Mucosa of descending colon (tissue), 3 donors: ENCODE measurements at regions not wholly inside any gene's neighbourhood (a gene's known extent, or its start where the extent isn't known, plus 50 kb on each side); places are given as distances from the start of the nearest gene placed in this dataset.
A peak's percentile ranks its signal among the peaks of the same experiment; 100 is the strongest.

Source experiments
- ATAC-seq: fragments of 200-7000 bp; cut with Tn5 transposase; one replicate; pipeline ENCODE4 v1.9.1; 2020; ENCODE audit warnings: mild to moderate bottlenecking, moderate library complexity
- DNase-seq, 3 donors: peaks; one replicate each; pipeline ENCODE4 v3.0.0-alpha.2; 2020
- H3K36me3 ChIP-seq: fragments of 200-600 bp; one replicate; pipeline ENCODE4 v1.8.0; 2021; ENCODE audit warnings: low read depth, mild to moderate bottlenecking
- H3K4me1 ChIP-seq: fragments of 200-600 bp; one replicate; pipeline ENCODE4 v1.8.0; 2021; ENCODE audit warnings: low read depth, mild to moderate bottlenecking
- H3K4me3 ChIP-seq: fragments of 200-600 bp; one replicate; pipeline ENCODE4 v1.8.0; 2021; ENCODE audit warnings: mild to moderate bottlenecking
- H3K9me3 ChIP-seq: fragments of 200-600 bp; one replicate; pipeline ENCODE4 v1.8.0; 2021; ENCODE audit warnings: mild to moderate bottlenecking
- intact Hi-C, 2 donors: fragments of 100-400 bp; cut with DNase I in 1 of 2; cut with micrococcal nuclease in 1 of 2; formaldehyde crosslinking; loops; one replicate each; pipeline versions ENCODE4 v1.11.0 to v1.11.1; 2022; cut with DNase I, micrococcal nuclease
- TF ChIP-seq, protein P1 (sequence below): fragments of 200-600 bp; IDR thresholded peaks from one replicate; pipeline ENCODE4 v1.8.0; 2022; ENCODE audit warnings: antibody characterized with exemption, mild to moderate bottlenecking
- donor health status: DM: no; HTN: no; CAD: no; lungs with moderate emphysema.
- donor health status: DM: no; HTN: no; CAD: no.
- donor health status: DM: no; HTN: yes; CAD: no.

- no peaks in the 10 kb centered on the region for H3K36me3 ChIP-seq
- intact Hi-C loops: no loop called here
Measured at GRCh38 chr7:17589671-17590070, 291.2 kb downstream of the AHR start.

DNA sequence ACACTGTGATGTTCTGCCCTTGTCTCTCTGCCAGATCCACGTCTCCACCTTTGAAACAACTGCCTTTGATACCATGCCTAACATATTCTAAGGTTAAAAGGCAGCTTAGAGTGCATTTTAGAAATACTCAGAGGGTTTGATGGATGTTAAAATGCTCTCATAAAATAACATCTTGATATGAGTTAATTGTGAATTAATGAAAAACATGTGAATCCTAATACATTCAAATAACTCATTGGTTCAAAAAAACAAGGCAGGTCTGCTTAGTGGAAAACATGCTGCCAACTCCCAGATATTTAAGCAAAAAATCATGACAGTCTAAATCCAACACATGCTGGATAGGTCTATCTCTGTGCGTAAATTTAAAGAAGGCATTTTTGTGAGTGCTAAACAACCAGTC is 291.8 kb downstream of the AHR start:
- H3K4me3 ChIP-seq: no peak overlapping the region
- H3K9me3 ChIP-seq: no peaks in the 10 kb centered on the region
- intact Hi-C loops: no loop called here
- no peak for DNase-seq
- no peaks in the 10 kb centered on the region for H3K36me3 ChIP-seq
- ATAC-seq: no peak
- H3K4me1 ChIP-seq: no peaks in the 10 kb centered on the region
- TF ChIP-seq, protein P1, sequence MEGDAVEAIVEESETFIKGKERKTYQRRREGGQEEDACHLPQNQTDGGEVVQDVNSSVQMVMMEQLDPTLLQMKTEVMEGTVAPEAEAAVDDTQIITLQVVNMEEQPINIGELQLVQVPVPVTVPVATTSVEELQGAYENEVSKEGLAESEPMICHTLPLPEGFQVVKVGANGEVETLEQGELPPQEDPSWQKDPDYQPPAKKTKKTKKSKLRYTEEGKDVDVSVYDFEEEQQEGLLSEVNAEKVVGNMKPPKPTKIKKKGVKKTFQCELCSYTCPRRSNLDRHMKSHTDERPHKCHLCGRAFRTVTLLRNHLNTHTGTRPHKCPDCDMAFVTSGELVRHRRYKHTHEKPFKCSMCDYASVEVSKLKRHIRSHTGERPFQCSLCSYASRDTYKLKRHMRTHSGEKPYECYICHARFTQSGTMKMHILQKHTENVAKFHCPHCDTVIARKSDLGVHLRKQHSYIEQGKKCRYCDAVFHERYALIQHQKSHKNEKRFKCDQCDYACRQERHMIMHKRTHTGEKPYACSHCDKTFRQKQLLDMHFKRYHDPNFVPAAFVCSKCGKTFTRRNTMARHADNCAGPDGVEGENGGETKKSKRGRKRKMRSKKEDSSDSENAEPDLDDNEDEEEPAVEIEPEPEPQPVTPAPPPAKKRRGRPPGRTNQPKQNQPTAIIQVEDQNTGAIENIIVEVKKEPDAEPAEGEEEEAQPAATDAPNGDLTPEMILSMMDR: no peak

More at GRCh38 chr7:17589671-17590070, 291.2 kb downstream of the AHR start:
- TF ChIP-seq, protein P1: no peak
- ATAC-seq (no peak), DNase-seq (no peak)
- no peak overlapping the region for H3K4me3 ChIP-seq
- no peaks in the 10 kb centered on the region for H3K4me1 ChIP-seq
- no peaks in the 10 kb centered on the region for H3K9me3 ChIP-seq

DNA sequence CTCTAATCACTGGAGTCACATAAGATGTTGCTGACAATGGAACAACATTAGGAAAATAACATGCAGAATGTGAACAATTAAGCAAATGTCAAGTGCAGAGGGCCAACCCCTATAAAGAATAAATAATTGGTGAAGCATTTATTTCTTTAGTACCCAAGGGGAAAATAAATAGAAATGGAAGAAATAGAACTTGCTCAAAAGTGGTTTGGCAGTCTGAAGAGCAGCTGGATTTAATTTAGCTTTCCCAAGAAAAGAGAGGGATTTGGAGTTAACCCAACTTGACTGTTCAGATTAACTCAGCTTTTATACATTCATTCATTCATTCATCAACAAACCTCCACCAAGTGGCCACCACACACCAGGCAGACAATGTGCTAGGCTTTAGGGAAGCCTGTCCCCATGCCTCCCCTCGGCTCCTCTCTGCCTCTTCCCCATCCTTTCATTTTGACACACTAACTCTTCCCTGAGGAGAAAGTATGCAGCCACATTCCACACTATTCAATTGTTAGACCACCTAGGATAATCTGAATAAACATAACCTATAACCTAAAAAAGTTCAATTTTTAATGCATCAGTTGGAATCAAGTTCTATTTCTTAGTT is 295.5 kb downstream of the AHR start:
- ATAC-seq (no peak), DNase-seq (no peak)
- Histone ChIP-seq H3K4me3 (no peak overlapping the region), H3K9me3 (no peaks in the 10 kb centered on the region), H3K4me1 (no peaks in the 10 kb centered on the region), H3K36me3 (no peaks in the 10 kb centered on the region)
- TF ChIP-seq, protein P1: no peak
- intact Hi-C loops: no loop called here

DNA sequence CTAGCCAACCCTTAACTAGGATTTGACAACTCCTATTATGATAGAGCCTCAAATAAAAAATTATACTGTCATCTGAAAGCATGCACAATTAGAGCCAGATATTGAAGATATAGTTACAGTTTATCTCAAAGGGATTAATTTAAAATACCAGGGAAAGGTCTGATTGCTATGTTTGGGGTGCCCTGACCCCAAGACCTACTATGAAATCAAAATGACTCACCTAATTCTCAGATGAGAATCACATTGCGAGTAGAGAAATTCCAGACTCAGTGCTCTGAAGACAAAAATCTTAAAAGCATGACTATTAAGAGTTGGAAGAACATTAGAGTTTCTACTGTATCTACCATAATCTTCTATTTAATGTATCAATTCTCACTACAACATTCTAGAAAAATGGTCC is 297.1 kb downstream of the AHR start:
- H3K9me3 ChIP-seq: no peaks in the 10 kb centered on the region
- no peak for DNase-seq
- TF ChIP-seq, protein P1: no peak
- intact Hi-C loops: no loop called here
- no peak overlapping the region for H3K4me3 ChIP-seq
- H3K4me1 ChIP-seq: peaks cover 9% of the 10 kb centered on the region
- ATAC-seq: no peak
- H3K36me3 ChIP-seq: no peaks in the 10 kb centered on the region

DNA sequence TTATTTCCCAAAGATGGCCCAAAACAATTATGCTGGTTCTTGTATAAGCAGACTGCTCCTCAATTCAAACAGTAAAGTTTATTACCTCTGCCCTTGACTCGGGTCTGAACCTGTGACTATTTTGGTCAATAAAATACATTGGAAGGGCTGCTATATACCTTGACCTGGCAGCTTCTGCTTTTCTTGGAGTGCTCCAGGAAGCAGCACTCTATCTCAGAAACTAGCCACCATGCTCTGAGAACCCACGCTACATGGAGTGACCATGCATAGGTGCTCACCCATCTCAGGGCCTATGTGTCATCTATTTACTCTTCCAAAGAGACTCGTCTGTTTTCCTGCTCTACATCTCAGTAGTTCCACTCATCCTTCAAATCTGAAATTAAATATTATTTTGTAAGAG is 299.9 kb downstream of the AHR start:
- ATAC-seq (peak; percentile 51), DNase-seq (no peak)
- Histone ChIP-seq H3K4me1 (peaks cover 10% of the 10 kb centered on the region), H3K9me3 (no peaks in the 10 kb centered on the region), H3K4me3 (no peak overlapping the region), H3K36me3 (no peaks in the 10 kb centered on the region)
- intact Hi-C loops: no loop called here
- TF ChIP-seq, protein P1: no peak

DNA sequence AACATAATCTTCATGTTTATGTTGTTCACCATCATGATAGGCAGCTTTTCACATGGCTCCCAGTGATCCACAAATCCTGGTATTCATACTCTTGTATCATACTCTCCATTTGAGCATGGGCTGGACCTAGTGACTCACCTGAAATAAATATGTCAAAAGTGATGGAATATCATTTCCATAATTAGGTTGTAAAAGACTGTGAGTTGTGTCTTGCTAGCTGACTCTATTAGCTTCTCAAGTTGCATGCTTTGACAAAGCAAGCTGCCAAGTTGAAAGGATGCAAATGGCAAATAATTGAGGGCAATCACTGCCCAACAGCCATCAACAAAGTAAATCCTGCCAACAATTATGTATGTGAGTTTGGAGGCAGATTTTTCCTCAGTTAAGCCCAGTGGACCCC is 300.4 kb downstream of the AHR start:
- Histone ChIP-seq H3K4me1 (peaks cover 10% of the 10 kb centered on the region), H3K4me3 (no peak overlapping the region), H3K9me3 (no peaks in the 10 kb centered on the region), H3K36me3 (no peaks in the 10 kb centered on the region)
- DNase-seq: no peak
- intact Hi-C loops: no loop called here
- ATAC-seq: peak; percentile 51
- TF ChIP-seq, protein P1: no peak
